ENCODE measurements at regions not wholly inside any gene's neighbourhood (a gene's known extent, or its start where the extent isn't known, plus 50 kb on each side); places are given as distances from the start of the nearest gene placed in this dataset.

GRCh38 chr2:226153553-226153952 lies 646.1 kb downstream of the IRS1 start:
- Histone ChIP-seq H3F3A (ENCODE audit: insufficient read depth, low read length) (no peaks in the 10 kb centered on the region), H3K27ac (ENCODE audit: low read depth, low read length, poor library complexity, severe bottlenecking) (no peak overlapping the region), H3K4me3 (ENCODE audit: low read depth, low read length, poor library complexity, severe bottlenecking) (no peak overlapping the region), H3K79me2 (ENCODE audit: insufficient read depth, low read length) (no peaks in the 10 kb centered on the region), H3K36me3 (ENCODE audit: insufficient read depth, low read length) (no peaks in the 10 kb centered on the region), H3K9me2 (ENCODE audit: low read depth, low read length) (no peaks in the 10 kb centered on the region), H3K4me1 (ENCODE audit: insufficient read depth, low read length, severe bottlenecking) (no peaks in the 10 kb centered on the region), H3K4me2 (ENCODE audit: low read length) (no peak overlapping the region), H2AFZ (ENCODE audit: low read length) (no peak overlapping the region), H4K20me1 (ENCODE audit: insufficient read depth, low read length) (no peaks in the 10 kb centered on the region), H3K9me3 (ENCODE audit: low read length) (no peaks in the 10 kb centered on the region), H3K9ac (ENCODE audit: low read length) (no peak overlapping the region), H3K27me3 (ENCODE audit: insufficient read depth, low read length) (no peaks in the 10 kb centered on the region)
- TF ChIP-seq, protein P1, sequence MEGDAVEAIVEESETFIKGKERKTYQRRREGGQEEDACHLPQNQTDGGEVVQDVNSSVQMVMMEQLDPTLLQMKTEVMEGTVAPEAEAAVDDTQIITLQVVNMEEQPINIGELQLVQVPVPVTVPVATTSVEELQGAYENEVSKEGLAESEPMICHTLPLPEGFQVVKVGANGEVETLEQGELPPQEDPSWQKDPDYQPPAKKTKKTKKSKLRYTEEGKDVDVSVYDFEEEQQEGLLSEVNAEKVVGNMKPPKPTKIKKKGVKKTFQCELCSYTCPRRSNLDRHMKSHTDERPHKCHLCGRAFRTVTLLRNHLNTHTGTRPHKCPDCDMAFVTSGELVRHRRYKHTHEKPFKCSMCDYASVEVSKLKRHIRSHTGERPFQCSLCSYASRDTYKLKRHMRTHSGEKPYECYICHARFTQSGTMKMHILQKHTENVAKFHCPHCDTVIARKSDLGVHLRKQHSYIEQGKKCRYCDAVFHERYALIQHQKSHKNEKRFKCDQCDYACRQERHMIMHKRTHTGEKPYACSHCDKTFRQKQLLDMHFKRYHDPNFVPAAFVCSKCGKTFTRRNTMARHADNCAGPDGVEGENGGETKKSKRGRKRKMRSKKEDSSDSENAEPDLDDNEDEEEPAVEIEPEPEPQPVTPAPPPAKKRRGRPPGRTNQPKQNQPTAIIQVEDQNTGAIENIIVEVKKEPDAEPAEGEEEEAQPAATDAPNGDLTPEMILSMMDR (IDR thresholded peaks at IDR 0.05; ENCODE audit: low read length) = no peak

GRCh38 chr2:226151157-226151556 lies 648.5 kb downstream of the IRS1 start:
- Histone ChIP-seq H3K27ac (ENCODE audit: low read depth, low read length, poor library complexity, severe bottlenecking) (no peak overlapping the region), H3K36me3 (ENCODE audit: insufficient read depth, low read length) (no peaks in the 10 kb centered on the region), H3K9me3 (ENCODE audit: low read length) (no peaks in the 10 kb centered on the region), H3K4me3 (ENCODE audit: low read depth, low read length, poor library complexity, severe bottlenecking) (no peak overlapping the region), H2AFZ (ENCODE audit: low read length) (no peak overlapping the region), H3K9ac (ENCODE audit: low read length) (no peak overlapping the region), H3K4me1 (ENCODE audit: insufficient read depth, low read length, severe bottlenecking) (no peaks in the 10 kb centered on the region), H3K79me2 (ENCODE audit: insufficient read depth, low read length) (no peaks in the 10 kb centered on the region), H4K20me1 (ENCODE audit: insufficient read depth, low read length) (no peaks in the 10 kb centered on the region), H3K27me3 (ENCODE audit: insufficient read depth, low read length) (no peaks in the 10 kb centered on the region), H3F3A (ENCODE audit: insufficient read depth, low read length) (no peaks in the 10 kb centered on the region), H3K9me2 (ENCODE audit: low read depth, low read length) (no peaks in the 10 kb centered on the region), H3K4me2 (ENCODE audit: low read length) (no peak overlapping the region)
- TF ChIP-seq, protein P1 (IDR thresholded peaks at IDR 0.05; ENCODE audit: low read length) = no peak
- TF ChIP-seq EZH2 (IDR thresholded peaks at IDR 0.05; ENCODE audit: borderline replicate concordance, low read length) = no peak

GRCh38 chr2:226143091-226143490 lies 656.5 kb downstream of the IRS1 start:
- H3K9me2 ChIP-seq (ENCODE audit: low read depth, low read length) = no peaks in the 10 kb centered on the region

More at GRCh38 chr2:226143091-226143490, 656.5 kb downstream of the IRS1 start:
- Histone ChIP-seq H3K4me1 (ENCODE audit: insufficient read depth, low read length, severe bottlenecking) (no peaks in the 10 kb centered on the region), H3K4me3 (ENCODE audit: low read depth, low read length, poor library complexity, severe bottlenecking) (no peak overlapping the region), H3K36me3 (ENCODE audit: insufficient read depth, low read length) (no peaks in the 10 kb centered on the region), H2AFZ (ENCODE audit: low read length) (no peak overlapping the region), H3K79me2 (ENCODE audit: insufficient read depth, low read length) (no peaks in the 10 kb centered on the region), H3K4me2 (ENCODE audit: low read length) (no peak overlapping the region), H3K9ac (ENCODE audit: low read length) (no peak overlapping the region), H3F3A (ENCODE audit: insufficient read depth, low read length) (no peaks in the 10 kb centered on the region), H3K9me3 (ENCODE audit: low read length) (no peaks in the 10 kb centered on the region), H4K20me1 (ENCODE audit: insufficient read depth, low read length) (no peaks in the 10 kb centered on the region), H3K27ac (ENCODE audit: low read depth, low read length, poor library complexity, severe bottlenecking) (no peak overlapping the region), H3K27me3 (ENCODE audit: insufficient read depth, low read length) (no peaks in the 10 kb centered on the region)
- no peak for TF ChIP-seq EZH2 (IDR thresholded peaks at IDR 0.05; ENCODE audit: borderline replicate concordance, low read length)
- TF ChIP-seq, protein P1 (IDR thresholded peaks at IDR 0.05; ENCODE audit: low read length) = no peak

Data from OCI-LY1 (cell line).